H1 (cell line): ENCODE measurements at regions not wholly inside any gene's neighbourhood (a gene's known extent, or its start where the extent isn't known, plus 50 kb on each side); places are given as distances from the start of the nearest gene placed in this dataset.

Experiments used
- CTCF ChIA-PET: fragments of 300-600 bp; sonication (Branson Sonifier 250); formaldehyde crosslinking; loops from one replicate; lab custom pipeline; 2021; ENCODE audit not compliant: partially characterized antibody; lab: Charles Lee
- POLR2A ChIA-PET: fragments of 300-600 bp; sonication (Branson Sonifier 250); formaldehyde crosslinking; loops from one replicate; lab custom pipeline; 2021; ENCODE audit warnings: inconsistent platforms; ENCODE audit not compliant: partially characterized antibody; lab: Charles Lee
- DNase-seq, 2 experiments: peaks; one replicate each; pipeline versions ENCODE4 v3.0.0 to v3.0.0-alpha.2; 2010 to 2022; ENCODE audit warnings: low spot score in 2 of 2, low read depth in 1 of 2, mixed read lengths in 1 of 2
- FAIRE-seq: peaks from 2 replicates; lab custom pipeline; 2011; peaks lifted over from hg19 to GRCh38; lab: Jason Lieb, UNC
- H2AFZ ChIP-seq: 2 replicates; pipeline ENCODE4 v1.8.1; 2012; ENCODE audit warnings: low read length, inconsistent platforms
- H2AK5ac ChIP-seq: 2 replicates; pipeline ENCODE4 v1.6.1; 2013; ENCODE audit warnings: low read depth, low read length
- H2BK120ac ChIP-seq: replicated peaks from 2 replicates; pipeline ENCODE3; 2013; ENCODE audit warnings: low read depth, low read length, inconsistent platforms
- H2BK12ac ChIP-seq: 2 replicates; pipeline ENCODE4 v1.6.1; 2013; ENCODE audit warnings: low read depth, low read length
- H2BK15ac ChIP-seq: 2 replicates; pipeline ENCODE4 v1.6.1; 2013; ENCODE audit warnings: low read length
- H2BK20ac ChIP-seq: 2 replicates; pipeline ENCODE4 v1.6.1; 2013; ENCODE audit warnings: low read length
- H2BK5ac ChIP-seq: 2 replicates; pipeline ENCODE4 v1.6.1; 2013; ENCODE audit warnings: low read depth, low read length
- H3K14ac ChIP-seq: 2 replicates; pipeline ENCODE4 v1.6.1; 2013; ENCODE audit warnings: inconsistent platforms; ENCODE audit not compliant: insufficient read length
- H3K18ac ChIP-seq: 2 replicates; pipeline ENCODE4 v1.6.1; 2013; ENCODE audit warnings: low read length; ENCODE audit errors: extremely low read depth
- H3K23ac ChIP-seq: 2 replicates; pipeline ENCODE4 v1.6.1; 2013; ENCODE audit warnings: inconsistent platforms; ENCODE audit not compliant: insufficient read length
- H3K23me2 ChIP-seq: 2 replicates; pipeline ENCODE4 v1.6.1; 2013; ENCODE audit warnings: low read depth, low read length
- H3K27ac ChIP-seq: 2 replicates; pipeline ENCODE4 v1.6.1; 2011; ENCODE audit warnings: low read depth, low read length, inconsistent platforms
- H3K27me3 ChIP-seq, 4 experiments: replicated peaks in 1 of 4; 1 replicate in 1 of 4; 2 replicates in 3 of 4; pipeline versions ENCODE4 v1.6.1 to v1.8.1; 2011 to 2013; ENCODE audit warnings: low read length in 3 of 4, mild to moderate bottlenecking in 3 of 4, inconsistent platforms in 2 of 4, mixed read lengths in 2 of 4, moderate library complexity in 1 of 4; ENCODE audit not compliant: control insufficient read depth in 3 of 4, insufficient read depth in 3 of 4; ENCODE audit errors: extremely low read depth in 1 of 4
- H3K36me3 ChIP-seq, 4 experiments: 2 replicates each; pipeline versions ENCODE4 v1.6.1 to v1.8.1; 2011 to 2013; ENCODE audit warnings: mild to moderate bottlenecking in 4 of 4, low read length in 3 of 4, moderate library complexity in 2 of 4, control low read depth in 1 of 4, inconsistent platforms in 1 of 4; ENCODE audit not compliant: insufficient read depth in 4 of 4, control insufficient read depth in 2 of 4
- H3K4ac ChIP-seq: replicated peaks from 2 replicates; pipeline ENCODE3; 2013; ENCODE audit warnings: low read length, low read depth, mixed read lengths, inconsistent platforms; ENCODE audit not compliant: insufficient read length
- H3K4me1 ChIP-seq, 4 experiments: replicated peaks in 1 of 4; 1 replicate in 1 of 4; 2 replicates in 3 of 4; pipeline versions ENCODE4 v1.6.1 to v1.8.1; 2011 to 2013; ENCODE audit warnings: low read length in 3 of 4, inconsistent platforms in 2 of 4, mixed read lengths in 1 of 4; ENCODE audit not compliant: insufficient read depth in 4 of 4, control insufficient read depth in 3 of 4
- H3K4me2 ChIP-seq, 2 experiments: 2 replicates each; pipeline versions ENCODE4 v1.6.1 to v1.8.1; 2011 to 2013; ENCODE audit warnings: low read depth in 2 of 2, low read length in 2 of 2, control low read depth in 1 of 2, inconsistent platforms in 1 of 2, mild to moderate bottlenecking in 1 of 2; ENCODE audit not compliant: insufficient read depth in 1 of 2
- H3K4me3 ChIP-seq, 4 experiments: fragments of 200-600, 300-600 bp in 1 of 4; sonication (generic), shearing (Covaris generic), sonication (Bioruptor Twin) in 1 of 4; 2 replicates each; pipeline versions ENCODE4 v1.5.1 to v1.8.1; 2011 to 2016; ENCODE audit warnings: low read length in 4 of 4, low read depth in 3 of 4, control low read depth in 2 of 4, inconsistent platforms in 2 of 4, mild to moderate bottlenecking in 2 of 4, mixed read lengths in 1 of 4, moderate library complexity in 1 of 4; ENCODE audit not compliant: insufficient read depth in 2 of 4; ENCODE audit errors: extremely low read depth in 1 of 4
- H3K56ac ChIP-seq: replicated peaks from 2 replicates; pipeline ENCODE3; 2013; ENCODE audit warnings: low read depth, mild to moderate bottlenecking, mixed read lengths, low read length, inconsistent platforms; ENCODE audit not compliant: insufficient read length
- H3K79me1 ChIP-seq: 2 replicates; pipeline ENCODE4 v1.6.1; 2013; ENCODE audit warnings: low read depth, low read length, control low read depth
- H3K79me2 ChIP-seq, 2 experiments: 2 replicates each; pipeline versions ENCODE4 v1.6.1 to v1.8.1; 2012 to 2013; ENCODE audit warnings: low read length in 2 of 2, mild to moderate bottlenecking in 2 of 2, inconsistent platforms in 1 of 2; ENCODE audit not compliant: insufficient read depth in 2 of 2, control insufficient read depth in 1 of 2
- H3K9ac ChIP-seq, 4 experiments: replicated peaks in 1 of 4; 1 replicate in 1 of 4; 2 replicates in 3 of 4; pipeline versions ENCODE4 v1.6.1 to v1.8.1; 2011 to 2013; ENCODE audit warnings: low read depth in 3 of 4, low read length in 3 of 4, control low read depth in 2 of 4, mild to moderate bottlenecking in 2 of 4, moderate library complexity in 2 of 4, inconsistent platforms in 1 of 4; ENCODE audit errors: extremely low read depth in 1 of 4
- H3K9me3 ChIP-seq, 2 experiments: 2 replicates each; pipeline versions ENCODE4 v1.6.1 to v1.8.1; 2012 to 2013; ENCODE audit warnings: mild to moderate bottlenecking in 2 of 2, moderate library complexity in 2 of 2, control low read depth in 1 of 2, inconsistent platforms in 1 of 2, low read depth in 1 of 2, low read length in 1 of 2, mixed read lengths in 1 of 2; ENCODE audit not compliant: insufficient read depth in 2 of 2
- H4K20me1 ChIP-seq, 2 experiments: replicated peaks in 1 of 2; 2 replicates each; pipeline versions ENCODE3 to v1.8.1; 2011 to 2013; ENCODE audit warnings: inconsistent platforms in 2 of 2, low read length in 2 of 2, mild to moderate bottlenecking in 1 of 2; ENCODE audit not compliant: insufficient read depth in 2 of 2, control insufficient read depth in 1 of 2
- H4K5ac ChIP-seq: 2 replicates; pipeline ENCODE4 v1.6.1; 2013; ENCODE audit warnings: low read length, low read depth, mixed read lengths, inconsistent platforms; ENCODE audit not compliant: insufficient read length
- H4K8ac ChIP-seq: 2 replicates; pipeline ENCODE4 v1.8.0; 2013; ENCODE audit warnings: mild to moderate bottlenecking, moderate library complexity, low read length, inconsistent platforms; ENCODE audit not compliant: insufficient read depth; ENCODE audit errors: extremely low read depth
- H4K91ac ChIP-seq: replicated peaks from 2 replicates; pipeline ENCODE3; 2013; ENCODE audit warnings: low read length, mixed read lengths, inconsistent platforms; ENCODE audit not compliant: insufficient read length
- ASH2L ChIP-seq: fragments of 200-600, 300-600 bp; sonication (generic); IDR thresholded peaks from one replicate; pipeline ENCODE4 v1.7.1; 2017; ENCODE audit warnings: low read length
- EGR1 ChIP-seq: IDR thresholded peaks from 2 replicates; pipeline ENCODE4 v1.6.1; 2011; ENCODE audit warnings: low read depth, low read length, borderline replicate concordance
- RAD21 ChIP-seq, 2 experiments: IDR thresholded peaks in 1 of 2; conservative IDR thresholded peaks in 1 of 2; 2 replicates each; pipeline ENCODE4 v1.6.1; 2011; ENCODE audit warnings: low read depth in 2 of 2, low read length in 2 of 2, improper control_type of control experiment in 1 of 2, inconsistent platforms in 1 of 2, mild to moderate bottlenecking in 1 of 2, moderate library complexity in 1 of 2
- USF2 ChIP-seq: IDR thresholded peaks from 2 replicates; pipeline ENCODE4 v1.6.1; 2011; ENCODE audit warnings: low read length, improper control_type of control experiment
- WGBS, 2 experiments: shearing (Covaris generic) in 1 of 2; methylation state at CpG; one replicate each; pipeline versions ENCODE4 v1.1.6 to v1.1.7; 2013 to 2015; ENCODE audit warnings: low lambda C conversion rate in 2 of 2, mixed read lengths in 2 of 2, inconsistent platforms in 1 of 2, low coverage in 1 of 2, missing lambda C conversion rate in 1 of 2; ENCODE audit not compliant: insufficient replicate concordance in 2 of 2, insufficient coverage in 1 of 2, insufficient read length in 1 of 2; ENCODE audit errors: extremely low coverage in 1 of 2, missing lambda C conversion rate in 1 of 2; 5-methylcytosine and 5-hydroxymethylcytosine counted together
- TF ChIP-seq, protein P1 (sequence below), 3 experiments: IDR thresholded peaks; 1 replicate in 2 of 3; 2 replicates in 1 of 3; pipeline versions ENCODE4 v1.5.1 to v1.6.1; 2011; ENCODE audit warnings: low read length in 3 of 3, mild to moderate bottlenecking in 3 of 3, inconsistent platforms in 2 of 3, low read depth in 1 of 3, moderate library complexity in 1 of 3; ENCODE audit not compliant: insufficient read depth in 1 of 3; ENCODE audit errors: control extremely low read depth in 1 of 3

GRCh38 chr16:54538276-54538675, 251.7 kb upstream of the IRX3 start:
- H3K27me3 ChIP-seq: no peaks in the 10 kb centered on the region; a peak in 1 of 7 replicates
- no peak overlapping the region for H2BK20ac ChIP-seq
- H3K4me2 ChIP-seq: no peak overlapping the region
- H3K23ac ChIP-seq: no peak overlapping the region
- H2BK120ac ChIP-seq: no peak overlapping the region
- no peak overlapping the region for H2BK5ac ChIP-seq
- H3K23me2 ChIP-seq: no peaks in the 10 kb centered on the region
- WGBS, 2 experiments: 85% methylated on average over 3 of the region's 3 CpGs; no CpG with 5 or more reads in 1 of the 2 experiments
- no peaks in the 10 kb centered on the region for H4K20me1 ChIP-seq
- POLR2A ChIA-PET: no interaction called here
- H3K56ac ChIP-seq: no peak overlapping the region
- H2AK5ac ChIP-seq: no peak overlapping the region
- no peaks in the 10 kb centered on the region for H3K79me2 ChIP-seq
- no peak overlapping the region for H3K4ac ChIP-seq
- H3K9me3 ChIP-seq: peaks cover 0 to under 1% of the 10 kb centered on the region in 2 experiments; a peak in 1 of 4 replicates
- H3K18ac ChIP-seq: no peak overlapping the region
- no peak overlapping the region for H3K4me3 ChIP-seq
- FAIRE-seq: no peak
- no peaks in the 10 kb centered on the region for H3K36me3 ChIP-seq
- TF ChIP-seq ASH2L (no peak), RAD21 (IDR thresholded peaks at IDR 0.05 in 1 of 2, conservative IDR thresholded peaks at IDR 0.05 in 1 of 2; ENCODE audit: low read depth in 2 of 2, low read length in 2 of 2) (peak; percentile 36 to 39; a peak in 3 of 4 replicates), EGR1 (no peak), USF2 (no peak)
- TF ChIP-seq, protein P1, sequence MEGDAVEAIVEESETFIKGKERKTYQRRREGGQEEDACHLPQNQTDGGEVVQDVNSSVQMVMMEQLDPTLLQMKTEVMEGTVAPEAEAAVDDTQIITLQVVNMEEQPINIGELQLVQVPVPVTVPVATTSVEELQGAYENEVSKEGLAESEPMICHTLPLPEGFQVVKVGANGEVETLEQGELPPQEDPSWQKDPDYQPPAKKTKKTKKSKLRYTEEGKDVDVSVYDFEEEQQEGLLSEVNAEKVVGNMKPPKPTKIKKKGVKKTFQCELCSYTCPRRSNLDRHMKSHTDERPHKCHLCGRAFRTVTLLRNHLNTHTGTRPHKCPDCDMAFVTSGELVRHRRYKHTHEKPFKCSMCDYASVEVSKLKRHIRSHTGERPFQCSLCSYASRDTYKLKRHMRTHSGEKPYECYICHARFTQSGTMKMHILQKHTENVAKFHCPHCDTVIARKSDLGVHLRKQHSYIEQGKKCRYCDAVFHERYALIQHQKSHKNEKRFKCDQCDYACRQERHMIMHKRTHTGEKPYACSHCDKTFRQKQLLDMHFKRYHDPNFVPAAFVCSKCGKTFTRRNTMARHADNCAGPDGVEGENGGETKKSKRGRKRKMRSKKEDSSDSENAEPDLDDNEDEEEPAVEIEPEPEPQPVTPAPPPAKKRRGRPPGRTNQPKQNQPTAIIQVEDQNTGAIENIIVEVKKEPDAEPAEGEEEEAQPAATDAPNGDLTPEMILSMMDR (IDR thresholded peaks at IDR 0.05; ENCODE audit: control extremely low read depth in 1 of 3, insufficient read depth in 1 of 3, low read depth in 1 of 3, low read length in 3 of 3): peak in 1 of 3 experiments; percentile 7; a peak in 1 of 4 replicates
- TF ChIP-seq, all 59 proteins: peak for 2
- Histone ChIP-seq H4K91ac (no peak overlapping the region), H2AFZ (no peak overlapping the region), H4K5ac (no peak overlapping the region), H2BK15ac (no peak overlapping the region), H2BK12ac (no peak overlapping the region), H3K4me1 (peaks cover 0 to 2% (median 0%) of the 10 kb centered on the region in 4 experiments; a peak in 1 of 7 replicates), H3K79me1 (no peaks in the 10 kb centered on the region), H3K9ac (no peak overlapping the region), H3K27ac (no peak overlapping the region), H3K14ac (no peak overlapping the region), H4K8ac (no peak overlapping the region)
- DNase-seq: no peak
- CTCF ChIA-PET: interaction anchor here (0.6 to 1.4 kb wide), 4 partner anchors 12 to 197 kb away, joined by 3 to 6 read pairs (median 3); no protein-coding TSS in a partner anchor
